Activated naive CD8-positive, alpha-beta T cell treated with anti-CD3 and anti-CD28 coated beads for 36 hours (primary cell): ENCODE measurements at regions not wholly inside any gene's neighbourhood (a gene's known extent, or its start where the extent isn't known, plus 50 kb on each side); places are given as distances from the start of the nearest gene placed in this dataset.

ENCODE experiments used
- DNase-seq: peaks from one replicate; pipeline ENCODE4 v3.0.0; 2021
- H3K27ac Mint-ChIP-seq: one replicate; pipeline ENCODE4 v1.8.0; 2022; ENCODE audit warnings: mild to moderate bottlenecking, moderate library complexity, mixed read lengths
- H3K27me3 Mint-ChIP-seq: one replicate; pipeline ENCODE4 v1.8.0; 2022; ENCODE audit warnings: mild to moderate bottlenecking, mixed read lengths
- H3K36me3 Mint-ChIP-seq: one replicate; pipeline ENCODE4 v1.8.0; 2021; ENCODE audit warnings: mild to moderate bottlenecking, mixed read lengths
- H3K4me1 Mint-ChIP-seq: one replicate; pipeline ENCODE4 v1.8.0; 2021; ENCODE audit warnings: mixed read lengths
- H3K4me3 Mint-ChIP-seq: one replicate; pipeline ENCODE4 v1.8.0; 2022; ENCODE audit warnings: mild to moderate bottlenecking, moderate library complexity, mixed read lengths
- H3K9me3 Mint-ChIP-seq: one replicate; pipeline ENCODE4 v1.8.0; 2022; ENCODE audit warnings: mixed read lengths

GRCh38 chr7:7129381-7129780 lies 53.0 kb upstream of the C1GALT1 start:
- H3K4me3 Mint-ChIP-seq: no peak overlapping the region
- peaks cover 3% of the 10 kb centered on the region for H3K4me1 Mint-ChIP-seq
- H3K36me3 Mint-ChIP-seq: no peaks in the 10 kb centered on the region
- H3K27me3 Mint-ChIP-seq: no peaks in the 10 kb centered on the region
- DNase-seq: no peak
- H3K9me3 Mint-ChIP-seq: no peaks in the 10 kb centered on the region
- H3K27ac Mint-ChIP-seq: no peak overlapping the region

GRCh38 chr7:7131273-7131672 lies 51.1 kb upstream of the C1GALT1 start:
- peaks cover 1% of the 10 kb centered on the region for H3K36me3 Mint-ChIP-seq
- peaks cover 3% of the 10 kb centered on the region for H3K9me3 Mint-ChIP-seq
- H3K4me1 Mint-ChIP-seq: peaks cover 8% of the 10 kb centered on the region
- no peak for DNase-seq
- no peak overlapping the region for H3K27ac Mint-ChIP-seq
- no peaks in the 10 kb centered on the region for H3K27me3 Mint-ChIP-seq
- H3K4me3 Mint-ChIP-seq: no peak overlapping the region
